ENCODE measurements at regions not wholly inside any gene's neighbourhood (a gene's known extent, or its start where the extent isn't known, plus 50 kb on each side); places are given as distances from the start of the nearest gene placed in this dataset.

DNA sequence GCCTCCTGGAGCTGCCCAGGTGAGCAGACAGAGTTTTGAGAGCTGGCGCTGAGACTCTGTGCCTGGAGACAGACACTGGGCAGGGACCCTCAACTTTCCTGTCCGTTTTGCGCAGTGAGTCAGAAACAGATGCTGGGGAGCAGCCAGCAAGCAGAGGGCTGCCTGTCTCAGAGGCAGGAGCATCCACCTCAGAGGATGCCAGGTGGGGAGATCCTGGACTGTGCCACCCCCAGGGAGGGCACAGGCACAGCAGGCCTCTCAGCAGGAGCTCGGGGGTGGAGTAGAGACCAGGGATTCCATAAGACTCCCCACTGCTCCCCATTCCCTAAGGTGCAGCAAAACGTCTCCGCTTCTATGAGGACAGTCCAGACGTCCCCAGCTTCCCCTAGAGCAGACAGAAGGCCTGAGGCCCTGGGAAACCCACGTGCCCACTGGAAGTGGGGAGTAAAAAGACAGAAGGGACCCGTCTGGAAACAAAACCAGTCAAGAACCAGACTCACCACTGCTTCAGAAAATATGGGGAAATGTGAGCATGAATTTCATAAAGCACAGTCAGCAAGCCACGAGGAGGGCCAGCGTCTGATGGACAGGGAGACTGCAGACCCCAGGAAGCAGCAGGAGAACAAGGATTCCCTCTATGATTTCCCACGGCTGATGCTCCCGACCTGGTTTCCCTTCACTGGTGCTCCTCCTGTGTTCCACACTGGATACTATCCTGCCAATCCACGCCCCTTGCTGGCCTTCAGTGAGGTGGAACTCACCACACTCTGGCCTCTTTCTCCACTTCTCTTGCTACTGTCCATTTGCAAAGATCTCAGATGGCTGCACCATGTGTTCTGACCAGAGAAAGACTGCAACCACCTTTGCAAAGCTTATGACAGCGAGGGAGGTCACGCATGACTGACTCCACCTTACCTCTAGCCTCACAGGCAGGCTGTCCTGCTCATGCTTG is 151.3 kb upstream of the FAM20C start:
- H3K27me3 ChIP-seq (replicated peaks; ENCODE audit: insufficient read depth, low read depth, low read length, poor library complexity): no peaks in the 10 kb centered on the region
- no TSS peak for BruUV-seq (replicated peaks)
- intact Hi-C loops (cut with micrococcal nuclease; ENCODE audit: unreplicated experiment): no loop called here
- H3K4me3 ChIP-seq (ENCODE audit: low read depth, low read length, poor library complexity, severe bottlenecking): no peak overlapping the region
- H3K9me3 ChIP-seq (ENCODE audit: low read depth, low read length, poor library complexity, severe bottlenecking): no peaks in the 10 kb centered on the region
- no peak for DNase-seq (ENCODE audit: low spot score)
- no peaks in the 10 kb centered on the region for H3K4me1 ChIP-seq (ENCODE audit: insufficient read depth, low read length, poor library complexity, severe bottlenecking)
- TF ChIP-seq, protein P1, sequence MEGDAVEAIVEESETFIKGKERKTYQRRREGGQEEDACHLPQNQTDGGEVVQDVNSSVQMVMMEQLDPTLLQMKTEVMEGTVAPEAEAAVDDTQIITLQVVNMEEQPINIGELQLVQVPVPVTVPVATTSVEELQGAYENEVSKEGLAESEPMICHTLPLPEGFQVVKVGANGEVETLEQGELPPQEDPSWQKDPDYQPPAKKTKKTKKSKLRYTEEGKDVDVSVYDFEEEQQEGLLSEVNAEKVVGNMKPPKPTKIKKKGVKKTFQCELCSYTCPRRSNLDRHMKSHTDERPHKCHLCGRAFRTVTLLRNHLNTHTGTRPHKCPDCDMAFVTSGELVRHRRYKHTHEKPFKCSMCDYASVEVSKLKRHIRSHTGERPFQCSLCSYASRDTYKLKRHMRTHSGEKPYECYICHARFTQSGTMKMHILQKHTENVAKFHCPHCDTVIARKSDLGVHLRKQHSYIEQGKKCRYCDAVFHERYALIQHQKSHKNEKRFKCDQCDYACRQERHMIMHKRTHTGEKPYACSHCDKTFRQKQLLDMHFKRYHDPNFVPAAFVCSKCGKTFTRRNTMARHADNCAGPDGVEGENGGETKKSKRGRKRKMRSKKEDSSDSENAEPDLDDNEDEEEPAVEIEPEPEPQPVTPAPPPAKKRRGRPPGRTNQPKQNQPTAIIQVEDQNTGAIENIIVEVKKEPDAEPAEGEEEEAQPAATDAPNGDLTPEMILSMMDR (conservative IDR thresholded peaks at IDR 0.05; ENCODE audit: low read depth, low read length): no peak
- TF ChIP-seq EZH2 (IDR thresholded peaks at IDR 0.05; ENCODE audit: borderline replicate concordance, low read depth, low read length, poor library complexity, severe bottlenecking): no peak
- H3K27ac ChIP-seq (ENCODE audit: low read depth, low read length, poor library complexity, severe bottlenecking): no peak overlapping the region
- ChIA-PET POLR2A (ENCODE audit: low non-redundant PET) (no interaction called here), CTCF (no interaction called here)
- H3K36me3 ChIP-seq (ENCODE audit: insufficient read depth, low read length, poor library complexity, severe bottlenecking): no peaks in the 10 kb centered on the region

DNA sequence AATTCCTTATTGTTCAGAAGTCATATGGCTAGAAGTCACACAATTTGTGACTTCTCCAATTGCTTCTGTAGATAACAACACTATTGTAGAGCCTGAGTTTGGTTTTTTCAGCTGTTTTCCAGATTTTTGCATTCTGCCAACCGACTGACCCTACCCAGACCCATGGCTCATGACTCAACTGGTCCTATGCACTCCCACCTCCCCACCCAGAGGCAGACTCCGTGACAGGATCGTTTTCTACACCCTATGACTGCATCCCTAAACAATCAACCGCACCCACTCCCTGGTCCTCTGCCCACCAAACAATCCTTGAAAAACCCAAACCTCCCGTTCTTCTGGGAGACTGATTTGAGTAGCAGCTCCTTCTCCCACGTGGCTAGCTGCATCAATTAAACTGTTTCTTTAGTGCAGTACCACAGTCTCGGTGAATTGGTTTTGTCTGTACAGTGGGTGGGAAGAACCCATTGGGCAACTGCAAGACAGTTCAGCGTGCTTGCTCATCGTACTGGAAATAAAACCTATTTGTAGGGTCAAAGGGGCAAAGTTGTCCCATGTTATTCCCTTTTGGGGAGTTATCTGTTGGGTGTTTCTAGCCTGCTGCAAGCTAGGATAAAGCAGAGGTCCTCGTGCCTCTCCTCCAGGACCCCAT is 150.3 kb upstream of the FAM20C start:
- H3K4me3 ChIP-seq (ENCODE audit: low read depth, low read length, poor library complexity, severe bottlenecking): no peak overlapping the region
- no peaks in the 10 kb centered on the region for H3K4me1 ChIP-seq (ENCODE audit: insufficient read depth, low read length, poor library complexity, severe bottlenecking)
- H3K27me3 ChIP-seq (replicated peaks; ENCODE audit: insufficient read depth, low read depth, low read length, poor library complexity): no peaks in the 10 kb centered on the region
- intact Hi-C loops (cut with micrococcal nuclease; ENCODE audit: unreplicated experiment): no loop called here
- H3K9me3 ChIP-seq (ENCODE audit: low read depth, low read length, poor library complexity, severe bottlenecking): no peaks in the 10 kb centered on the region
- ChIA-PET POLR2A (ENCODE audit: low non-redundant PET) (no interaction called here), CTCF (no interaction called here)
- no peaks in the 10 kb centered on the region for H3K36me3 ChIP-seq (ENCODE audit: insufficient read depth, low read length, poor library complexity, severe bottlenecking)
- H3K27ac ChIP-seq (ENCODE audit: low read depth, low read length, poor library complexity, severe bottlenecking): no peak overlapping the region
- no peak for TF ChIP-seq EZH2 (IDR thresholded peaks at IDR 0.05; ENCODE audit: borderline replicate concordance, low read depth, low read length, poor library complexity, severe bottlenecking)
- TF ChIP-seq, protein P1 (conservative IDR thresholded peaks at IDR 0.05; ENCODE audit: low read depth, low read length): no peak
- no peak for DNase-seq (ENCODE audit: low spot score)
- BruUV-seq (replicated peaks): no TSS peak

DNA sequence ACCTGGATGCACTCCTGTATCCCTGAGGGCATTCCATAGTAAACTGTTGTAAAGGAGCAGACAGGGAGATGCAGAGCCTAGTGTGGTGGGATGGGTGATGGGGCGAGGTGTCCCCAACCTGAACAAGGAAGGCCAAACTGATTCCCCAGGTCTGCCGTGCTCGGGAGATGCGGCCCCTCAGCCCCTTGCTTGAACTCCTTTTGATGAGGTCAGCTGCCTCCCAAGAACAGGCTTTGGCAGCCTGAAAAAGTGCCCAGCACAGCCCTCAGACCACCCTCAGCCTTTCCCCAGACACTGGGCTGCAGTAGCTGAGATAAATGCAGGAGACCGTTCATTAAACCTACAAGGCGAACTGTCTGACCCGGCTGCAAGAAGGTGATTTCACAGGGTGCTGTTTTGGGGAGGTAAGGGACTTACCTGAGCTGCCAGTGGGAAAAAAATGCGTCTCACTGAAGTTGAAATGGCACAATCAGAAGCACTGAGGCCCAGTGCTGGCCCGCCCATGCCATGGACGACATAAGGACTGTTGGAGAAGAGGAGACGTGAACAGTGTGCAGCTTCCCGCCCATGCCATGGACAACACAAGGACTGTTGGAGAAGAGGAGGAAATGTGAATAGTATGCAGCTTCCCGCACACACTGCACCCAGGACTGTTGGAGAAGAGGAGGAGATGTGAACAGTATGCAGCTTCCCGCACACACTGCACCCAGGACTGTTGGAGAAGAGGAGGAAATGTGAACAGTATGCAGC is 148.4 kb upstream of the FAM20C start:
- POLR2A ChIA-PET (ENCODE audit: low non-redundant PET): no interaction called here
- DNase-seq (ENCODE audit: low spot score): no peak

More for the DNA sequence above, 148.4 kb upstream of the FAM20C start:
- Histone ChIP-seq H3K36me3 (ENCODE audit: insufficient read depth, low read length, poor library complexity, severe bottlenecking) (no peaks in the 10 kb centered on the region), H3K4me3 (ENCODE audit: low read depth, low read length, poor library complexity, severe bottlenecking) (no peak overlapping the region), H3K27ac (ENCODE audit: low read depth, low read length, poor library complexity, severe bottlenecking) (no peak overlapping the region), H3K27me3 (replicated peaks; ENCODE audit: insufficient read depth, low read depth, low read length, poor library complexity) (no peaks in the 10 kb centered on the region), H3K4me1 (ENCODE audit: insufficient read depth, low read length, poor library complexity, severe bottlenecking) (no peaks in the 10 kb centered on the region), H3K9me3 (ENCODE audit: low read depth, low read length, poor library complexity, severe bottlenecking) (no peaks in the 10 kb centered on the region)
- intact Hi-C loops (cut with micrococcal nuclease; ENCODE audit: unreplicated experiment): no loop called here
- CTCF ChIA-PET: no interaction called here
- TF ChIP-seq, protein P1 (conservative IDR thresholded peaks at IDR 0.05; ENCODE audit: low read depth, low read length): no peak
- TF ChIP-seq EZH2 (IDR thresholded peaks at IDR 0.05; ENCODE audit: borderline replicate concordance, low read depth, low read length, poor library complexity, severe bottlenecking): no peak
- no TSS peak for BruUV-seq (replicated peaks)

Measured in A673 (cell line).